NCI-H460 (cell line): ENCODE measurements at regions not wholly inside any gene's neighbourhood (a gene's known extent, or its start where the extent isn't known, plus 50 kb on each side); places are given as distances from the start of the nearest gene placed in this dataset.

Experiments
- DNase-seq: peaks from one replicate; pipeline ENCODE4 v3.0.0-alpha.2; 2016; ENCODE audit warnings: low read depth; ENCODE audit errors: extremely low read depth
- small RNA-seq, 2 experiments: library from RNA; depleted of rRNA; stranded (forward); fragments of <200 nt; gene quantifications; one replicate each; pipeline ENCODE3, GENCODE V24; 2014

- no peak for DNase-seq
These were observed 60.1 kb upstream of the TRABD2B start for GRCh38 chr1:48057249-48057648.

- DNase-seq, result no peak
These were observed 58.9 kb upstream of the TRABD2B start for GRCh38 chr1:48055876-48056764.

GRCh38 chr1:48054232-48054631, 57.0 kb upstream of the TRABD2B start:
- DNase-seq, result no peak

- DNase-seq, result no peak
These were observed 55.7 kb upstream of the TRABD2B start for GRCh38 chr1:48052923-48053291.

GRCh38 chr1:48051466-48052126, 54.4 kb upstream of the TRABD2B start:
- no peak for DNase-seq

- no peak for DNase-seq
These were observed 52.8 kb upstream of the TRABD2B start for GRCh38 chr1:48049823-48050535.

GRCh38 chr1:48048980-48049379, 51.8 kb upstream of the TRABD2B start:
- no peak for DNase-seq

GRCh38 chr1:48048064-48048463, 50.9 kb upstream of the TRABD2B start:
- DNase-seq, result no peak

GRCh38 chr1:48047116-48047515, 49.9 kb upstream of the TRABD2B start:
- DNase-seq, result no peak

Small RNA genes lying in the stretch of these regions (small RNA-seq; reads per million reads assigned to genes)
- gene CYP46A4P, result 0 reads per million in 2 experiments
